G401.6 (cell line): ENCODE measurements at regions not wholly inside any gene's neighbourhood (a gene's known extent, or its start where the extent isn't known, plus 50 kb on each side); places are given as distances from the start of the nearest gene placed in this dataset.
"Not testable (repeated sequence)": the region's sequence is repeated elsewhere in the genome, so short reads cannot be mapped to it uniquely, and the experiment has no call there.

Experiments used
- FAIRE-seq: peaks from 2 replicates; lab custom pipeline; 2012; peaks lifted over from hg19 to GRCh38; lab: Jason Lieb, UNC

DNA sequence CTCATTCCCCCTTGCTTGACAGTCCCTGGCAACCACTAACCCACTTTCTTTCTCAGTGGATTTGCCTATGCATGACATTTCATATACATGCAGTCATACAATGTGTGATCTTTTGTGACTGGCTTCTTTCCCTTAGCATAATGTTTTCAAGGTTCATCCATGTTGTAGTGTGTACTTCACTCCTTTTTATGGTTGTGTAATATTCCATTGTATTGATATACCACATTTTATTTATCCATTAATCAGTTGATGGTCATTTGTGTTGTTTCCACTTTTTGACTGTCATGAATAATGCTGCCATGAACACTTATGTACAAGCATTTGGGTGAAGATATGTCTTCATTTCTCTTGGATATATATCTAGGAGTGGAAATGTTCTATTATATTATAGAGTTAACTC is 127.7 kb upstream of the GRIK3 start:
- no peak for FAIRE-seq

DNA sequence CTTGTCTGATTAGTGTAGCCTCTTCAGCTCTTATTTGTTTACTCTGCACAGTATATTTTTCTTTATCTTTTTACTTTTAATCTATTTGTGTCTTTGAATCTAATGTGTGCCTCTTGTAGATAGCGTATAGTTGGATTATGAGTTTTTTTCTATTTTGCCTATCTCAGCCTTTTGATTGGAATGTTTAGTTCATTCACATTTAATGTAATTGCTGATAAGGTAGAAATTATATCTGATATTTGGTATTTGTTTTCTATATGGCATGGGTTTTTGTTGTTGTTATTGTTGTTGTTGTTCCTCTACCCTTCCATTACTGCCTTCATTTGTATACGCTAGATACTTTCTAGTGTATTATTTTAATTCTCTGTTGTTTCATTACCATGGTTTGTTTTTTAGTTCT is 131.7 kb upstream of the GRIK3 start:
- FAIRE-seq = no peak

DNA sequence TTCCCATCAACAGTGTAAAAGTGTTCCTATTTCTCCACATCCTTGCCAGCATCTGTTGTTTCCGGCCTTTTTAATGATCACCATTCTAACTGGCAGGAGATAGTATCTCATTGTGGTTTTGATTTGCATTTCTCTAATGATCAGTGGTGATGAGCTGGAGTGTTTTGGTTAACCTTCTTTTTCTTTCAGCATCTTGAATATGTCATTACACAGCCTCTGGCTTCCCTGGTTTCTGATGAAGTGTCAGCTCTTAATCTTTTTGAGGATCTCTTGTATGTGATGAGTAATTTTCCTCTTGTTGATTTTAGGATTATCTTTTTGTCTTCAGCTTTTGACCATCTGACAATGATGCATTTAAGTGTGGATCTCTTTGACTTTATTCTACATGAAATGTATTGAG is 133.2 kb upstream of the GRIK3 start:
- no peak for FAIRE-seq

DNA sequence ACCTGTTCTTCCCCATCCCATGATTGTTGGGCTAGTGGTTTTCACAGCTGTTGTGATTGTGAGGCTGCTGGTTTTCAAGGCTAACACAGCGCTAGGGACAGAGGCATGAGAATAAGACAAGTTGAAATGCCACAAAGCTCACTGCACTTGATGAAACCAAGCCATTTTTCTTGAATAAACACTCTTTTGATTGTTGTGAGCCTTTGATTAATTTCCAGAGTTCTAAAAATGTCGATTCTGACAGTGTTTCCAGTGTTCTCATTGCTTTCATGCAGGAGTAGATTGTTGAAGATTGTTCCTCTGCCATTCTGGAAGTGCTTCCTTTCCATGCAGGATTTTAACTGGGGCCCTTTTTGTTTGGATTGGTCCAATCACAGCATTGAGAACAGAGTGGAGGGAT is 134.9 kb upstream of the GRIK3 start:
- no peak for FAIRE-seq

DNA sequence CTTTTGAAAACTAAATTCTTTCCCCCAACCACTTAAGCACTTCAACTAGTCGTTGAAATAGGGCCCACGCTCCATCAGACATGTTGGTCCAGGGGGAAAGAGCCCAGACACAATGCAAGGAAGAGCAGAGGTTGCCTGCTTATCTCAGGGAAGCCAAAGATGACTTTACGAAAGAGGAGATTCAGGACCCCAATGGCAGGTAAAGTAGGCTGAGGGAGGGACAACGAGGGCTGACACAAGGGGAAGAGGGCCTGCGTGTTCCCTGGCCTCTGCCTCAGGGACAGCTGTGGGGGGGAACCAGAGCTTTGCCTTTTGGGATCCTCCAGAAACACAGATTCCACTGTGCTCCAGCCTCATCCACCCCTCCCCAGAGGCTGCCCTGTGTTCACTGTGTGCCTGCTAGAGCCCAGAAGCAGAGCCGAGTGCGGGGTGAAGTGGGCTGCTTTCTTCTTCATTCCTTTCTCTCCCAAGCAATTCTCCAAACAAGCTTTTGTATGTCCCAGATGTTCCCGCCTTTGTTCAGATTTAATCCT is 135.5 kb upstream of the GRIK3 start:
- no peak for FAIRE-seq

DNA sequence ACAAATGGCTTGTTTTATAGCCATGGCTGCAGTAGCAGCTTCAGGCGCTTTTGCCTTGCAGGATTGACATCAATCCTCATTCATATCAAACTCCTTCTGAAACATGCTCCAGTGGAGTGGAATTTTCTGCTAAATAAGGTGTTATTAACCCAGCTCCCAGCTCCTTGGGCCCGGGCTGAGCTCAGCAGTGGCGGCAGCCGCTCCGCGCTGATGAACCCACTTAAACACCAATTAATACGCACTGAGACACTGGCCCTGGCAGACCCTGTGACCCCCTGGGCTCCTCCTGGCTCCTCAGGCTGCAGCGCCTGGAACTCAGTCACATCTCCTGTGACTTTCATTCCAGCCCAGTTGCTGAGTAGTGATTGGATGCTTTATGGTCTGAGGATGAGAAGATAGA is 137.4 kb upstream of the GRIK3 start:
- no peak for FAIRE-seq

DNA sequence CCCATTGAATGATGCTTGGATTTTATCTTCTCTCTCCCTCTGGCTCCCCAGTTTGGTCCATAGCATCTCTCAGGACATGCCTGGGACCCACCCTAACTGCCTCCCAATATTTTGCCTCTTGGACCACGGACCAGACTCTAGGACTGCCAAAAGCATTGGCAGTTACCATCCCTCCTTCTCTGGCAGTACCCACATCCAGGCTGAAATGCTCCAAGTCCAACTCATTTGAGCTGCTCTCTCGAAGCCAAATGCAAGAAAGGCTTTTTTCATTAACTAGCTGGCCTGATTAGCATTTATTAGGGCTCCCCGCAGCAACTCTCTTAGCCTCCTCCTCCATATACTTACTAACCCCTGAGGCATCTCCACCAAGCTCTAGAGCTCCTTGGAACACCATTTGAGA is 140.0 kb upstream of the GRIK3 start:
- no peak for FAIRE-seq

DNA sequence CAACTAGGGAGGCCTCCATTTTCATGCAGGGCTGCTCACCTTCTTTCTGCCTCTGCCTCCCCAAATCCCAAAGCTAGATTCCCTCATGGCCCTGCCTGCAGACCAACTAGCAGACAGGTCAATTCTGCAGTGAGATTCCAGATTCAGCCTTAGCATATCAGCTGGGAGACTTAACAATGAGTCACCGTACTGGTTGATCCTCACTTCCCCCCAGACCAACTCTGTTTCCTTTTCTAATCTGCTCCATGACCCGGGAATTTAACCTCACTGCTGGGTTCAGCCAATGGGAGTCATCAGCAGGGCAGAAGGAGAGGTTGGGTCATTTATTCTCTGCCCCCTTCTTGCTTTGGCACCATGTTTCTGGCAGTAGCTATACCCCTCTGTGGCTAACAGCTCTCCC is 140.6 kb upstream of the GRIK3 start:
- no peak for FAIRE-seq

DNA sequence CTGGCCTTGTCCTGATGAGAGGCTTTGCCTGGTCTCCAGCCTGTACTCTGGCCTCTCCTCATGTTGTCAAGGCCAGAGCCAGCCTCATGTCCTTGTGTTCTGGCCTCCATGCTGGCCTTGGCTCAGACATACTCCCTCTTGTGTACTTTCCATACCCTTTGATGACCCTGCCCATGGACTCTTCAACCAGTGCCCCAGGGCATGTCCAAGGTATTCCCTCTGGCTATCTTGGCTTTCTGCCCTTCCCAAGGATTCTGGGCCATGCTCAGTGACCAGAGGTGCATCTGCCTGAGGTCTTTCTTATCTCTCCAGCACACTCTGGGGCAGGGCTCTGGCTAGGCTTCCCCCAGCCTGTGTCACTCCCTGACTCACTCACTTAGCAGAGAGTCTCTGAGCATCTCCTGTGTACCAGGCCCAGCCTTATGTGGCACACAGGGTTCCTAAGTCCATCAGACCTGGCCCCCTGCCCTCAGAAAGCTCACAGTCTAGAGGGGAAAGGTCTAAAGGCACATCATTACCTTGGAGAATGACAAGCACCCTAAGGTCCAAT is 141.4 kb upstream of the GRIK3 start:
- FAIRE-seq = no peak

DNA sequence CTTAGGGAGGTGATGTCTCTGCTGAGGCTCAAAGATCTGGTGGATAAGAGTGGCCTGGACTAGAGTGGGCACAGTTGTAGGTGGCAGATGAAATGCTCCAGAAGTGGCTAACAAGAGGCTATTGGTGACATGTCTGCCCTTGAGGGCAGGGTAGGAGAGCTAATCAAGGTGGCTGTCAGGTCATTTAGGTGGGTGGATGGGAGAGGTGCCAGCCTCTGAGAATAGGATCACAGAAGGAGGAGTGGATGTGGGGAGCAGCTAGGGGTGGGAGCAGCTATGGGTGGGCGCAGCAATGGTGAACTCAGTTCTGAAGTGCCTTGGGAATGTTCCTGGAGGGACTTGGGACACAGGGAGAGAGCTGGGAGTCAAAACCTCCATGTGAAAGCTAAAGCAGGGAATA is 142.0 kb upstream of the GRIK3 start:
- no peak for FAIRE-seq

DNA sequence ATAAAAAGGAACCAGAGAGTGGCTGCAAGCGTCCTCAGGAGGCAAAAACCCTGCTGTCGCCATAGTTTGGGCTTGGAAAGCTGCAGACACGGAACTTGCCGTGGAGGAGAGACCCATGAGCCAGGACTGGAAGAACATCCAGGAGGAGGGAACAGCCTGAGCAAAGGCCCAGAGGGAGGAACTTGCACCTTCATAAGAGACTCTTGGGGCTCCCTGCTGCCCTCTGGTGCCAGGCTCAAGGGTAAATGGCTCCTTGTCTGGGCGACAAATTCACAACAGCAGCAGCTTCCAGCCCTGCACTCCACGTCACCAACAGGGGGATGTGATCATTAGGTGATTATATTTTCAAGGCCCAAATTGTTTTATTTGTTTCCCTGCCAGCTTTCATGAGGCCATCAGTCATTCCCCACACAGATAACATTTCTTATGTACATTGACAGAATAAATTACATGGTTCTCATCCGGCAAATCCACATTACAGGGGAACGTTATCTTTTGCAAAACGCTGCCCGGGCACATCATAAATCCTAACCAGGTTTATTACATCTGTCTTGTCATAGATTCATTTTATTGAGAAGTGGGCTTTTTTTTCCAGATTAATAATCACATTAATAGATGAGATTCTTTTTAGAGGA is 143.0 kb upstream of the GRIK3 start:
- FAIRE-seq = no peak

DNA sequence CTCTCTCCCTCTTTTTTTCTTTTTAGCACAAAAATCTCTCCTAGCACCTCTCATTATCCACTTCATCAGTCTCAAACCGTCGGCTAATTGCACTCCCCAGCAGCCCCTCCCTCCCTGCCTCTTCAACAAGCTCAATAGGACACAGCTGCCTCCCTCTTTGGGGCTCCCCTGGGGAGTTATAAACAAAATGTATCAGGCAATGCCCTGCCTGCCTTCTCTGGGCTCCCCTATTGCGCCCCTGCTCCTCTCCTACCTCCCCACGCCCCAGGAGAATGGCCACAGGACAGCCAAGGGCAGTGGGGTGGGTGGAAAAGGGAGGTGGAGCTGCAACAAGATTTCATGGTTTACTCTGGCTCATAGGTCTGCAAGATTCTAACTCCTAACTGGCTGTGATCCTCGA is 147.1 kb upstream of the GRIK3 start:
- FAIRE-seq = no peak

DNA sequence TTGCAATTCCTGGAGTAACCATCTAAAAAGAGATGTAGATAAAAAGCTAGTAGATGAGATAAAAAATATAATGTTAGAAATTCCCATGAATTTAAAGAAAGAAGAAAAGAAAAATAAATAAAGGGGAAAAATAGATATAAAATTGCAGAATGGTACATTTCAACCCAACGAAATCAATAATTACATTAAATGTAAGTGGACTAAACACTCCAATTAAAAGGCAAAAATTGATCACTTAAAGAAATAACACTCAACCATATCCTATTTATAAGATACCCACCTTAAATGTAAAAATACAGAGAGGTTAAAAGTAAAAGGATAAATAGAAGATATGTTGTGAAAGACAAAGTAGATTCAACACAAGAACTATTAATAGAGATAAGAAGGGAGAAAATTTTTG is 150.5 kb upstream of the GRIK3 start:
- FAIRE-seq = peak; percentile 11

DNA sequence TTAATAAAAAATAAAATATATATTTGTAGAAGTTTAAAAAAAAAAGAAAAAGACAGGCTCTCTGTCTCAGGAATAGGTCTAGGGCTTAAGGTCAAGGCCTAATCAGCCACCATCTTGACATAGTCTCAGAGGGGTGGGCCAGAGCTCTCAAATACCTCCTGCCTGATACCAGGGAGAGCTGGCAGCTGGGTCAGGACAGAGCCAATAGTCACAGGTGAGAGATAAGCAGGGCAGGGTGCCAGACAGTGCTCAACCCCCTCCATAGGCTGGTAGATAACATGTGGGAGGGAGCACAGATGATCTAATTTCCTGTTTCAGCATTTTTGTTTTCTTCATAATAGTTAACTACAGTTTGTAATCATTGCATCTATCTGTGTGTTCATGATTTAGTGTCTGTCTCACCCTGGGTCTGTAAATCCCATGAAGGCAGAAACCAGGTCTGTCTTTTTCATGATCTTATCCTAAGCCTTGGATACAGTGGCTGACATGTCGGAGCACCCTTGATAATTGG is 152.0 kb upstream of the GRIK3 start:
- no peak for FAIRE-seq

DNA sequence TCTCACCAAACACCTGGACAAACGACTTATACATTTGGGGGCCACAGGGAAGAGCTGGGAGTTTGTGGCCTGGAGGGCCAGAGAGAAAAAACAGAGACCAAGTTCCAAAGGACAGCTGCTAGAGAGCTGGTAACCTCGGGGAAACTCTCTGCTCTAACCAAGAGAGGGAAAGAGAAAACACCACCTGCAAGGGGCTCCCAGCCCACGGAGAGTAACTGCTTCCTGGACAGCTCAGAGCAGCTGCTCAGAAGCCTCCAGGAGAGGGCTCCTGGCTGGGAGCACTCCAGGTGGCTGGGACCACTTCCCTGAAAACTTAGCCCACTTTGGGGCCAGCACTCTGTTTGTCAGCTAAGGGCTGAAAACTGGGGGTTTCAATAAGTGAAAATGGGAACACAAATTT is 154.8 kb upstream of the GRIK3 start:
- FAIRE-seq = no peak

DNA sequence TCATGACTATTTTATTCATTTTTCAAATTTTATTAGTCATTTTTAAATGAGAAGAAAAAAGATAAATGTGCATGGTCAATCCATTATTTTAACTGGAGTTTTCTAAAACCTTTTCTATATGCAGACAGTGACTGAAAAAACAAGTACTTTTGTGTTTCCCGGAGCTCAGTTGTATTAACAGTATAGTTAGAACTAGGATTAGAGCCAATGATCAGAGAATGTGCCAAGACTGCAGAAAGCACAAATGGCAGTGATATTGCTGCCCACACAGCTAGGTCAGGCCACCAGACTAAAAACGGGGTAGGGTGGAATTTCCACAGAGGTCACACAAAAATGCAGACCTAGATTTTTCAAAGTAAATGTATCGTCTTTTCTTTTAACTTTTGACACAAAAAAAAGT is 163.1 kb upstream of the GRIK3 start:
- no peak for FAIRE-seq

DNA sequence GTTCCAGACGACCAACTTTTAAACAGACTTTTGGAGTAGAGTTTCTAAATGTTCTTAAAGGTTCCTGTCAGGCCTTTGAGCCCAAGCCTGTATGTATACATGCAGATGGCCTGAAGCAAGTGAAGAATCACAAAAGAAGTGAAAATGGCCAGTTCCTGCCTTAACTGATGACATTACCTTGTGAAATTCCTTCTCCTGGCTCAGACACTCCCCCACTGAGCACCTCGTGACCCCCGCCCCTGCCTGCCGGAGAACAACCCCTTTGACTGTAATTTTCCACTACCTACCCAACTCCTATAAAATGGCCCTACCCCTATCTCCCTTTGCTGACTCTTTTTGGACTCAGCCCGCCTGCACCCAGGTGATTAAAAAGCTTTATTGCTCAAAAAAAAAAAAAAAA is 180.0 kb upstream of the GRIK3 start:
- not testable (repeated sequence) for FAIRE-seq

DNA sequence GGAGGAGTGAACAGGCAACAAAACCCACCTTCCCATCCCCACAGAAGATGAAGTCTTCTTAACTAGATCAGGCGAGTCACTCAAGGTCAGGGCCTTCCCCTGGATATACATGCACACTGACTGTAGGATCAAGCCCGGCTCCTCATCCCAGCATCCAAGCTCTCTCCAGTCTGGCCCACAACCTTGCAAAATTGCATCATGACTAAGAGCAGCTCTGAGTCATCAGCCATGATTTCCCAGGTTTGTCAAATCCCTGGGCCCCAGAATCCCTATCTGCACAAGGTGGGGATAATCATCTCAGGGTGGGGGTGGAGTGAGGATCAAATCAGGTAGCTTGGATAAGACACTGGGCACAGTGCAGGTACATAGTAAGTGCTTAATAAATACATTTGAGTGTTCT is 199.3 kb upstream of the GRIK3 start:
- no peak for FAIRE-seq

DNA sequence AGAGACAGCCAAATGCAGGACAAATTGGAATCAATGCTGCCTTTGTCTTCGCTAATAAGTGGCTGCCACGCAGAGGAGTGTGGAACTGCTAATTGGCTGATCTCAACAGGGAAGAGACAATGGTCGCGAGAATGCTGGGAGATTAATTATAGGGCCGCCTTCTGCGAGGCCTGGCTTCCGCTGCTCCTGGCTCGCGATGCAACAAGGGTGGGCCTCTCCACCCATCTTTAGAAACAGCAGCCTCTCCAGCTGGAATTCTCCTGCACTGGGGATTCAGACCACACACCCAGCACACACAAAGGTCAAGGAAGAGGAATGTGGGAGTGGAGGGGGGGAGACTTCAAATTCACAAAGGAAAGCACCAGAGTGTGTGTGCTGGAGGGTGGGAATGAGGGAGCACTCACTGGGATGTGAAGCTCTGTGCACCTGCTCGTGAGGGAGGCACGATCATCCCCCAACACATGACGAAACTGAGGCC is 200.7 kb upstream of the GRIK3 start:
- FAIRE-seq = no peak

DNA sequence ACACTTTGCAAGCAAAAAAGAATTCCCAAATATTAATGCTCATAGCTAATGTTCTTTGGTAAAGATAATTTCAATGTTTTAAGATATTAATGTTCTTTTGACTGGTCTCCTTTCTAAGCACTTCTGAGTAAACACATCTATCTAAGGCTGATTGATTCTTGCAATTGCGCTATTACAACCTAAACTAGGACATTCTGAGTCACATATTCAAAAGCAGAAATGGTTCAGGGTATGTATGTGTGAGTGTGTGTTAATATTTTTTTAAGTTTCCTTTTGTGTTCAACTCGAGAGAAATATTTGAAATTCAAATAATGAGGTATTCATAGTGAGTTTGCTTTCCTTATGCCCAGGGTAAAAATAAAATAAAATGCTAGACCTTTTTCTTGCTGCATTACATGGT is 203.6 kb upstream of the GRIK3 start:
- no peak for FAIRE-seq

DNA sequence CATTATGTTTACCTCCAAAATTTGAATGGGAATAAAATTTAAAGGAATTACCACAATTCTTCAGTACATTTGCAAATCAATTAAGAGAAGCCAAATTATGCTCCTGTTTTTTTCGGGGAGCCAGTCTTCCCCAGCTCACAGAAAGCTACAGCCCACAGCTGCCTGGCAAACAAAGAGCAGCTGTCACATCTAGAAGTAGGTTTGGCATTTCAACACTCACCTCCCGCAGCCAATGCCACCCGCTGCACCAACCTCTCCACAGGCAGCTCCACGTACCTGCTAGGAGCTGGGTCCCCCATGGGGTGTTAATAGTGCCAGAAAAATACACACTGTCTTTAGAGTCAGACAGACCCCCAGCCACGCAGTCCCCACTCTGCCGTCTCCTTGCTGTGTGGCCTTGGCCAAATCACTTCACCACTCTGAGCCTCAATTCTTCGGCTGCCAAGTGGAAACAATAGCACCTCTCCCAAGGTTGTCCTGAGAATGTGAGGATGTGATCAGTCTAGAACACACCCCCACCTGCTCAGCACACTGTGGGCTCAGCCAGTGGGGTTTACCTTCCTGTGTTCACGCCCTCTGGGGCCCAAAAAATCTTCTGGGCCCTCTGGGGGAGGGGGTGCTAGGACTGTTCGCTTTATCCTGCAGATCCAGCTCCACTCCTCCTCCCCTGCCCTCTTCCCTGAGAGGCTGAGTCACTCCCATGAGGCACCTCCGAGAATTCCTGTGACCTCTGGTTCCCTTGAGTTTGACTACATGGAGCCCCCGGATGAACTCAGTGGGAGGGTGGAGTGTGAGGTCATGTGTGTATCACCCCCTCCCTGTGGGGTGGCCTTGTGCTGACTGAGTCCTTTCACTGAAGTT is 204.3 kb upstream of the GRIK3 start:
- FAIRE-seq = no peak

DNA sequence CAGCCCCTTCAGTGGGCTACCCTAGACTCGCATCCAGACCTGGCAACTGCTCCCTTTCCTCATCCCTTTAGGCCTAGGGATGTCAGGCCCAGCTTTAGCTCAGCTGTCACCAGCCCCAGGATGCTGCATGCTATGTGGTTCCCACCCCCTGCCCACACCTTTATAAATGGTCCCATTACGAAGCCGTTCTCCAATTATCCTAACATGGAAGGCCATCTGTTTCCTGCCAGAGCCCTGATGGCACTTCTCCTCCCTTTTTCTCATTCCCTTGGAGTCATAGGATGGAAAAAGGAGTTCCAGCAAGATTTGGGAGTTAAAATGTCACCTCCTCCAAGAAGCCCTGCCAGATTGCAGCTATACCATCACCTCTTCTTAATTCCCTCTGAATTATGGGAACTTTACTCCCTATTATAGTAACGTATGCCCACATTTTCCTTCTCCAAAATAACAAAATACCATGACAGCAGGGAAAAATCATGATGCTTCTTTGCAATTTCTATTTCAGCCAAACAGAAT is 205.0 kb upstream of the GRIK3 start:
- FAIRE-seq = no peak

DNA sequence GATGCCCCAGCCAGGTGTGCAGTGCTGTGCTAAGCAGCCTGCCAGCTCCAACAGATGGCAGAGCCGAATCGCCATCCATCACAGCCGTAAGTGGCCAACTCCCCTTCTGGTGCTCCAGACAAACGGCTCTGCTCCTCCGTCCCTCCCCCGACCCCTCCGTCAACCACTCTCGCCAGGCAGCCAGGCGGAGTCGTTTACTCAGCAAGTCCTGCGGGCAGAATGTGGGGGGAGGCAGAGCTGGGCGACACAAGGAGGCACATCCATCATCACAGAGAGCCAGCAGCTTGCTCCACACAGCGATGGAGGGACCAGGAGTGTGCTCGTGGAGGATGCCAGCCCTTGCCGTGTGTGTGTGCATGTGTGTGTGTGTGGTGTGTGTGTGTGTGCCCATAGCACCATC is 206.6 kb upstream of the GRIK3 start:
- FAIRE-seq = no peak
